H9 (cell line): ENCODE measurements at regions not wholly inside any gene's neighbourhood (a gene's known extent, or its start where the extent isn't known, plus 50 kb on each side); places are given as distances from the start of the nearest gene placed in this dataset.

ENCODE experiments used
- DNase-seq: peaks from one replicate; pipeline ENCODE4 v3.0.0-alpha.2; 2017
- H2AFZ ChIP-seq: one replicate; pipeline ENCODE4 v1.6.1; 2013; ENCODE audit warnings: mild to moderate bottlenecking, low read length, control low read depth, moderate library complexity
- H2AK5ac ChIP-seq: 2 replicates; pipeline ENCODE4 v1.6.1; 2013; ENCODE audit warnings: low read length, control low read depth, mixed read lengths; ENCODE audit not compliant: insufficient read length
- H2BK120ac ChIP-seq: one replicate; pipeline ENCODE4 v1.6.1; 2013; ENCODE audit warnings: low read depth, mild to moderate bottlenecking, low read length, control low read depth, inconsistent platforms; ENCODE audit not compliant: poor library complexity, severe bottlenecking
- H2BK12ac ChIP-seq: 2 replicates; pipeline ENCODE4 v1.6.1; 2013; ENCODE audit warnings: low read length, control low read depth, mixed read lengths, low read depth; ENCODE audit not compliant: insufficient read length
- H2BK15ac ChIP-seq: 2 replicates; pipeline ENCODE4 v1.6.1; 2013; ENCODE audit warnings: low read depth, low read length, control low read depth
- H2BK20ac ChIP-seq: one replicate; pipeline ENCODE4 v1.6.1; 2013; ENCODE audit warnings: low read depth, mild to moderate bottlenecking, low read length, control low read depth, inconsistent platforms; ENCODE audit not compliant: poor library complexity, severe bottlenecking
- H2BK5ac ChIP-seq: 2 replicates; pipeline ENCODE4 v1.6.1; 2013; ENCODE audit warnings: low read length, control low read depth, mixed read lengths; ENCODE audit not compliant: insufficient read length
- H3K14ac ChIP-seq: 2 replicates; pipeline ENCODE4 v1.6.1; 2013; ENCODE audit warnings: low read length, control low read depth; ENCODE audit not compliant: insufficient read depth
- H3K18ac ChIP-seq: 2 replicates; pipeline ENCODE4 v1.6.1; 2013; ENCODE audit warnings: low read depth, mild to moderate bottlenecking, mixed read lengths, low read length, control low read depth; ENCODE audit not compliant: insufficient read length
- H3K23ac ChIP-seq: 2 replicates; pipeline ENCODE4 v1.6.1; 2013; ENCODE audit warnings: low read length, control low read depth, mixed read lengths, low read depth; ENCODE audit not compliant: insufficient read length
- H3K23me2 ChIP-seq: 2 replicates; pipeline ENCODE4 v1.6.1; 2013; ENCODE audit warnings: low read depth, mild to moderate bottlenecking, mixed read lengths, low read length, control low read depth; ENCODE audit not compliant: insufficient read length, poor library complexity, severe bottlenecking
- H3K27ac ChIP-seq: 2 replicates; pipeline ENCODE4 v1.5.1; 2013; ENCODE audit warnings: low read length, control low read depth, mixed read lengths, low read depth; ENCODE audit not compliant: insufficient read length
- H3K27me3 ChIP-seq: 2 replicates; pipeline ENCODE4 v1.6.1; 2013; ENCODE audit warnings: low read length, control low read depth, inconsistent platforms; ENCODE audit not compliant: insufficient read depth
- H3K4ac ChIP-seq: 2 replicates; pipeline ENCODE4 v1.6.1; 2013; ENCODE audit warnings: low read depth, mild to moderate bottlenecking, control low read depth, inconsistent platforms, low read length, moderate library complexity
- H3K4me1 ChIP-seq: 2 replicates; pipeline ENCODE4 v1.6.1; 2013; ENCODE audit warnings: low read length, control low read depth, inconsistent platforms; ENCODE audit not compliant: insufficient read depth
- H3K4me2 ChIP-seq: 2 replicates; pipeline ENCODE4 v1.6.1; 2013; ENCODE audit warnings: low read length, control low read depth, mixed read lengths; ENCODE audit not compliant: insufficient read length, insufficient read depth
- H3K56ac ChIP-seq: 2 replicates; pipeline ENCODE4 v1.6.1; 2013; ENCODE audit warnings: low read depth, mild to moderate bottlenecking, mixed read lengths, low read length, control low read depth; ENCODE audit not compliant: insufficient read length
- H3K79me1 ChIP-seq: 2 replicates; pipeline ENCODE4 v1.6.1; 2013; ENCODE audit warnings: low read depth, mild to moderate bottlenecking, moderate library complexity, low read length, control low read depth, inconsistent platforms; ENCODE audit not compliant: insufficient read depth, poor library complexity, severe bottlenecking
- H3K79me2 ChIP-seq: 2 replicates; pipeline ENCODE4 v1.6.1; 2013; ENCODE audit warnings: low read length, control low read depth, inconsistent platforms; ENCODE audit not compliant: insufficient read depth
- H3K9ac ChIP-seq: 2 replicates; pipeline ENCODE4 v1.6.1; 2013; ENCODE audit warnings: low read length, control low read depth, mixed read lengths; ENCODE audit not compliant: insufficient read length; ENCODE audit errors: extremely low read depth
- H3K9me3 ChIP-seq: one replicate; pipeline ENCODE4 v1.6.1; 2013; ENCODE audit warnings: low read depth, low read length, inconsistent platforms; ENCODE audit not compliant: control insufficient read depth
- H3T11ph ChIP-seq: one replicate; pipeline ENCODE4 v1.6.1; 2013; ENCODE audit warnings: mild to moderate bottlenecking, low read length, control low read depth, inconsistent platforms
- H4K20me1 ChIP-seq: one replicate; pipeline ENCODE4 v1.6.1; 2013; ENCODE audit not compliant: control insufficient read depth, insufficient read length, insufficient read depth
- H4K5ac ChIP-seq: 2 replicates; pipeline ENCODE4 v1.6.1; 2013; ENCODE audit warnings: low read depth, mild to moderate bottlenecking, mixed read lengths, low read length, control low read depth; ENCODE audit not compliant: insufficient read length
- H4K8ac ChIP-seq: replicated peaks from 2 replicates; pipeline ENCODE4 v1.6.1; 2013; ENCODE audit warnings: low read length, control low read depth, mixed read lengths, low read depth; ENCODE audit not compliant: insufficient read length
- H4K91ac ChIP-seq: 2 replicates; pipeline ENCODE4 v1.6.1; 2013; ENCODE audit warnings: low read depth, mild to moderate bottlenecking, moderate library complexity, mixed read lengths, low read length, control low read depth; ENCODE audit not compliant: insufficient read length
- H3K27ac Mint-ChIP-seq, 3 experiments: 2 replicates in 2 of 3; 3 replicates in 1 of 3; pipeline ENCODE4 v1.8.0; 2020 to 2021; ENCODE audit warnings: mixed read lengths in 3 of 3, mild to moderate bottlenecking in 1 of 3, moderate library complexity in 1 of 3
- H3K27me3 Mint-ChIP-seq: 2 replicates; pipeline ENCODE4 v1.8.0; 2021; ENCODE audit warnings: low read depth, mild to moderate bottlenecking, moderate library complexity, mixed read lengths
- H3K36me3 Mint-ChIP-seq, 3 experiments: 2 replicates in 2 of 3; 3 replicates in 1 of 3; pipeline ENCODE4 v1.8.0; 2020 to 2021; ENCODE audit warnings: low read depth in 3 of 3, mixed read lengths in 3 of 3; ENCODE audit not compliant: insufficient read depth in 1 of 3
- H3K4me1 Mint-ChIP-seq, 2 experiments: 2 replicates each; pipeline ENCODE4 v1.8.0; 2020; ENCODE audit warnings: mixed read lengths in 2 of 2
- H3K4me3 Mint-ChIP-seq, 2 experiments: 2 replicates in 1 of 2; 3 replicates in 1 of 2; pipeline ENCODE4 v1.8.0; 2020 to 2021; ENCODE audit warnings: mild to moderate bottlenecking in 2 of 2, mixed read lengths in 2 of 2, moderate library complexity in 1 of 2
- H3K9me3 Mint-ChIP-seq, 2 experiments: 2 replicates in 1 of 2; 3 replicates in 1 of 2; pipeline ENCODE4 v1.8.0; 2020; ENCODE audit warnings: mild to moderate bottlenecking in 2 of 2, mixed read lengths in 2 of 2, moderate library complexity in 1 of 2
- CTCF ChIP-seq: fragments of 200-600 bp; sonication (generic); conservative IDR thresholded peaks from 3 replicates; pipeline ENCODE4 v1.8.0; 2021; ENCODE audit warnings: antibody characterized with exemption, mild to moderate bottlenecking

DNA sequence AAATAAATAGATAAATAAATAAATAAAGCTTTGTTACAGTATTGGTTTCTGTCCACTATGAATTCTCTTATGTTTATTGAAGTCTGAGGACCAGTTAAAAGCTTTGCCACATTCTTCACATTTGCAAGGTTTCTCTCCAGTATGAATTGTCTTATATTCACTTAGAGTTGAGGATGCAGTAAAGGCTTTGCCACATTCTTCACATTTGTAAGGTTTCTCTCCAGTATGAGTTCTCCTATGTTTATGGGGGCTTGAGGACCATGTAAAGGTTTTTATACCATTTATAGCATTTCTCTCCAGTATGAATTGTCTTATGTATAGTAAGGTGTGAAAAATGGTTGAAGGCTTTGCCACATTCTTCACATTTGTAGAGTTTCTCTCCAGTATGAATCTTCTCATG, 168.3 kb downstream of the ZNF737 start:
- H2BK15ac ChIP-seq = no peak overlapping the region
- H3K27me3 ChIP-seq = no peaks in the 10 kb centered on the region
- H4K91ac ChIP-seq = no peak overlapping the region
- no peak overlapping the region for H2BK5ac ChIP-seq
- H2BK20ac ChIP-seq = no peak overlapping the region
- H2BK12ac ChIP-seq = no peak overlapping the region
- Mint-ChIP-seq H3K27ac (no peak overlapping the region), H3K4me3 (no peak overlapping the region), H3K27me3 (no peaks in the 10 kb centered on the region), H3K9me3 (peaks cover 68 to 71% of the 10 kb centered on the region in 2 experiments), H3K4me1 (no peaks in the 10 kb centered on the region), H3K36me3 (peaks cover 50 to 58% (median 56%) of the 10 kb centered on the region in 3 experiments)
- no peaks in the 10 kb centered on the region for H4K20me1 ChIP-seq
- H4K5ac ChIP-seq = no peak overlapping the region
- no peak overlapping the region for H3K4ac ChIP-seq
- no peak overlapping the region for H3K23ac ChIP-seq
- H2AFZ ChIP-seq = no peak overlapping the region
- no peak overlapping the region for H3K56ac ChIP-seq
- H2AK5ac ChIP-seq = no peak overlapping the region
- H3K27ac ChIP-seq = no peak overlapping the region
- no peak overlapping the region for H4K8ac ChIP-seq
- DNase-seq = no peak
- H3K4me1 ChIP-seq = no peaks in the 10 kb centered on the region
- no peaks in the 10 kb centered on the region for H3K23me2 ChIP-seq
- no peak overlapping the region for H3K9ac ChIP-seq
- H3K79me2 ChIP-seq = no peaks in the 10 kb centered on the region
- peaks cover 15% of the 10 kb centered on the region for H3K9me3 ChIP-seq
- H3K18ac ChIP-seq = no peak overlapping the region
- no peak overlapping the region for H3K14ac ChIP-seq
- H3K79me1 ChIP-seq = no peaks in the 10 kb centered on the region
- no peak for TF ChIP-seq CTCF
- no peak overlapping the region for H3K4me2 ChIP-seq
- H3T11ph ChIP-seq = no peak overlapping the region
- H2BK120ac ChIP-seq = no peak overlapping the region
